Lower leg skin (tissue), 3 donors: ENCODE measurements at regions not wholly inside any gene's neighbourhood (a gene's known extent, or its start where the extent isn't known, plus 50 kb on each side); places are given as distances from the start of the nearest gene placed in this dataset.

Source experiments
- POLR2A ChIP-seq, 2 donors: fragments of 450-650 bp; IDR thresholded peaks; one replicate each; pipeline ENCODE4 v1.6.1; 2016 to 2017; ENCODE audit warnings: antibody characterized with exemption in 2 of 2, mild to moderate bottlenecking in 1 of 2, moderate library complexity in 1 of 2
- TF ChIP-seq, protein P1 (sequence below), 3 donors: fragments of 450-650 bp; IDR thresholded peaks; one replicate each; pipeline ENCODE4 v1.5.1; 2016; ENCODE audit warnings: antibody characterized with exemption in 3 of 3, mild to moderate bottlenecking in 3 of 3, moderate library complexity in 2 of 3

DNA sequence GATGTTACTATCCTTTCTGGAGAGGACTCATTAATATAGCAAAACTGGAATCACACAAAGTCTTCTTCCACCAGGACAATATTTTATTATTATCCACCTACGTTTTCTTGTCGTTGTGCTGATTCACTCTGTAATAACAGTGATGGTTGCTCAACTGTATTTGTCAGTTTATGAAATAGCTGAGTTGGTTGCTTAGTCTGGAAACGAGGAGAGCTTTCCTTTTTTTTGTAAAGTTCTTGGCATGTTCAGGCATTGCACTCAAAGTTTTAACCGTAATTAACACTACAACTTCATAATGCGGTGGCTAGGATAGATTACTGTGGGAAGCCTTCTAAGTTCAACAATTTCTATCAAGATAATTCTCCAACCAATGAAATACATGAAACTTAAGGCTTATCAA lies 131.2 kb downstream of the RAP2B start:
- TF ChIP-seq, protein P1, sequence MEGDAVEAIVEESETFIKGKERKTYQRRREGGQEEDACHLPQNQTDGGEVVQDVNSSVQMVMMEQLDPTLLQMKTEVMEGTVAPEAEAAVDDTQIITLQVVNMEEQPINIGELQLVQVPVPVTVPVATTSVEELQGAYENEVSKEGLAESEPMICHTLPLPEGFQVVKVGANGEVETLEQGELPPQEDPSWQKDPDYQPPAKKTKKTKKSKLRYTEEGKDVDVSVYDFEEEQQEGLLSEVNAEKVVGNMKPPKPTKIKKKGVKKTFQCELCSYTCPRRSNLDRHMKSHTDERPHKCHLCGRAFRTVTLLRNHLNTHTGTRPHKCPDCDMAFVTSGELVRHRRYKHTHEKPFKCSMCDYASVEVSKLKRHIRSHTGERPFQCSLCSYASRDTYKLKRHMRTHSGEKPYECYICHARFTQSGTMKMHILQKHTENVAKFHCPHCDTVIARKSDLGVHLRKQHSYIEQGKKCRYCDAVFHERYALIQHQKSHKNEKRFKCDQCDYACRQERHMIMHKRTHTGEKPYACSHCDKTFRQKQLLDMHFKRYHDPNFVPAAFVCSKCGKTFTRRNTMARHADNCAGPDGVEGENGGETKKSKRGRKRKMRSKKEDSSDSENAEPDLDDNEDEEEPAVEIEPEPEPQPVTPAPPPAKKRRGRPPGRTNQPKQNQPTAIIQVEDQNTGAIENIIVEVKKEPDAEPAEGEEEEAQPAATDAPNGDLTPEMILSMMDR (IDR thresholded peaks at IDR 0.05), result no peak
- no peak for TF ChIP-seq POLR2A (IDR thresholded peaks at IDR 0.05)
